ENCODE measurements at regions not wholly inside any gene's neighbourhood (a gene's known extent, or its start where the extent isn't known, plus 50 kb on each side); places are given as distances from the start of the nearest gene placed in this dataset.
"Not testable (repeated sequence)": the region's sequence is repeated elsewhere in the genome, so short reads cannot be mapped to it uniquely, and the experiment has no call there.

DNA sequence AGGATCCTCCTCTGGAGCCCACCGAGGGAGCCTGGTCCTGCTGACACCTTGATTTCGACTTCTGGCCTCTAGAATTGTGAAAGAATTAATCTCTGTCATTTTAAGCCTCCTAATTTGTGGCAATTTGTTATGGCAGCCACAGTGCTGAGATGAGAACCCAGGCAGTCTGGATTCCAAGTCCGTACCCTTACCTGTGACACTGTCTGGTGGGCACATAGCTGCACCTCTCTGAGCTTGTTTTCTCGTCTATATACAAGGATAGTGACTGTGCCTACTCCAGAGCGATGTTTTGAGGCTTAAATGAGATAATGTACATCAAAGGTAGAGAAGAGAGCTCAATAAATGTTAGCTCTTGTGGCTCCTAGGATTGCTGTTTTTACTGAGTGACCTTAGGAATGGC lies 128.4 kb upstream of the MPHOSPH6 start:
- no peak for DNase-seq (ENCODE audit: low read depth)

DNA sequence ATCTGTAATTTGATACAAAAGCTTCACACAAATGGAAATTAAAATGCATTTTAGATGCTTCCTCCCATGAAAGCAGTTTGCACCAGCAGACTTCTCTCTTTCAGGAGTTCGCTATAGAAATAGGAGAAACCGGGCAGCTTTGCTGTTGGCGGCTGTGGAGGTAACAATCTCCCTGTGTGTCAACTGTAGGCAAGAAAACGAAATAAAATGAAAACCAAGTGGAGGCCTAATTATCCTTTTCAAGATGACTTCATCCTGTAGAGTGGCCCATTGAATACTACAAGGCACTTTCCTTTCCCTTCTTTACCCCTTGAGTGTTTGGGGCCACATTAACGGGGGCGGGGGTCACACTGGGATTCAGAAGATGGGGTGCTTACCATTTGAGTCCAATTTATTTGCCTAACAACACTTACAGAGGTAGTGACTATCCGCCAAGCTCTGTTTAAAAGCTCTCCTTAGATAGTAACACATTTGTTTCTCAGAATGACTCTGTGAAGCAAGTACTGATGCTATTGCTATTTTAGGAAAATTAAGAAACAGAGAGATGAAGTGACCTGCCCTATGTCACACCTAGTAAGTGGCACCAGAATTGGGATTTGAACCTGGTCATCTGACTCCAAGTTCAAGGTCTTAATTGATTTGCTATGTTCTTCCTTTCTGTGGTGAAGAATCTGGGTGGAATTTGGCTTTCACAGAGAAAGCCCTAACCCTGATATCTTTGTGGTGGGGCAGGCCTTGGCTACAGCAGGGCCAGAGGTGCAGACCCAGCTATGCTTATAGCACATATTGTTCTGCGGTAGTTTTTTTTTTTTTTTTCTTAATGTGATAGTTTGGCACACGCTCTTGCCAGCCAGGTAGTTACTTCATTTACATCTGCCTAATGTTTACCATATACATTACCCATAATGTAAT lies 125.5 kb upstream of the MPHOSPH6 start:
- DNase-seq (ENCODE audit: low read depth), result no peak

DNA sequence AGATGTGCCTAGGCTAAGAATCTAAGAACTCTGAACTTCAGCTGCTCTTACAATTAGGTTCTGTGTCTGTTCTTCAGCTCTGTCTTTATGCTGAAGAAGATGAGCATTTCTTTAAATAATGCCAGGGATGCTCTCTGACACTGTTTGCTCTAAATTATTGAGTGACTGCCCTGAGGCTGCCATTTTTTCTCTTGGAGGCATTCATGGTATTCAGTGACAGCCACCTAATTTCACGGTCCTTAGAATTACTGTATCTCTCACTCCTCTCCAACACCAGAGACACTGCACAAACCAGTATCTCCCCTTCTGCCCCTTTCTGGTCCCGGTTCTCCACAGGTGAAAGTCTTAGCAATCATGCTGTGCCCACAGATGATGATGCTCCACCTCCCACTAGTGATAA lies 123.6 kb upstream of the MPHOSPH6 start:
- DNase-seq (ENCODE audit: low read depth), result no peak

DNA sequence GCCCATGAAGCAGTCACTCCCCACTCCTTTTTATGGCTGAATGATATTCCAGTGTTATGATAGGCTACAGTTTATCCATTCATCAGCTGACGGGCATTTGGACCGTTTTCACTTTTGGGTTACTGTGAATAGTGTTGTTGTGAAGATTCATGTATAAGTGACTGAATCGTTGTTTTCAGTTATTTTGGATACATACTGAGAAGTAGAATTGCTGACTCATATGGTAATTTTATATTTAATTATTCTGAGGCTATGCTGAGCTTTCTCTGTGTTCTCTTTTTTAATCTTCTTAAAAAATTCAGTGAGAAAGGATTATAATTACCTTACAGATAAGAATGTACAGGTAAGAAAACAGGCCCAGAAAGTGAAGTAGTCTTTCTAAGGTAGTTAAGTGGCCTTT lies 117.9 kb upstream of the MPHOSPH6 start:
- DNase-seq (ENCODE audit: low read depth), result no peak

DNA sequence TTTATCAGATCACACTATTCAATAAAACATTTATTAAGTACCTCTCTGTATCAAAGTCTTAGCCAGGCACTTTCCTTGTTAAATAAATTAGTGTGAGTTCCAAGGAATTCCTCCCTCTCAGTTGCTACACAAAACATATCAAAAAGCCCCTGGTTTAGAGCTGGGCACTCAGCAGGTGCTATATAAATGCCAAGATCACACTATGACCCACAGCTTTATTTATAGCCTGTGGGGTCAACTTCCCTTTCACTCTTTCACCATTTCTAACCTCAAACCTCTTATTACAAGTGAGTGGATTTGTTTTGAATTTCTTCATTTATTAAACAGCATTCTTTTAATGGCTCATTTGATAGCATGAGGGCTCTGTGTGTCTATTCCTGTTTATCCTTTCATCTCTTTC lies 112.6 kb upstream of the MPHOSPH6 start:
- no peak for DNase-seq (ENCODE audit: low read depth)

DNA sequence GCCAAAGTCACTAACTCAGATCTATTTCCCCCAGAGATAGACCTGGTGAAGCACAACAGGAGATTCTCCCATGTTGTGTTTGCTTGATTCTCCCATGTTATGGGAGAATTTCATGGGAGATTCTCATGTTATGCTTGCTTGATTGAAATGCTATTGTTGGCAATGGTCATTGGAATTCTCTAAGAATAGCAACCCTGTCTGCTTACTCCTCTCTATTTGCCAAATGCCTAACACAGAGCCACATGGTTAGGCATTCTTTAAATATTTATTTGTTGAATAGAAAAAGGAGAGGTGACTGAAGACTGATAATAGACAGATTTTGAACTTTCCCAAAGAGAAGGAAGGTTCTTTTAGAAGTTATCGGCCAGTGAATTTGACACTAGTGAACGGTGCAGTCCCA lies 111.5 kb upstream of the MPHOSPH6 start:
- DNase-seq (ENCODE audit: low read depth), result no peak

DNA sequence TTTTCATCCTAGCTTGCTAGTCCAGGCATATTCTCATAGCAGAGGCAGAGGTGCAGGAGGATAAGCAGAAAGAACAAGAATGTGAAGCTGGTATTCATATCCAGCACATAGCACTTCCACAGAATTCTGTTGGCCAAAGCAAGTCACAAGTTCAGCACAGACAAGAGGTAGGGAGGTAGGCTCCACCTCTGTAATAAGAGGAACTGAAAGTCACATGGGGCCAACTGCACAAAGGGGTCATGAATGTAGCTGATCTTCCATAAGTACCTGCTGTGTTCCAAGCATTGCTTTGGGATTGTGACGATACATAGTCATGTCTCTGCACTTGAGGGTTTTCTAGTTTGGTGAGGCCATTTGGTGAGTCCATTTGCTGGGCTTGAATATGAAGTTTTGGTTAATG lies 110.8 kb upstream of the MPHOSPH6 start:
- no peak for DNase-seq (ENCODE audit: low read depth)

DNA sequence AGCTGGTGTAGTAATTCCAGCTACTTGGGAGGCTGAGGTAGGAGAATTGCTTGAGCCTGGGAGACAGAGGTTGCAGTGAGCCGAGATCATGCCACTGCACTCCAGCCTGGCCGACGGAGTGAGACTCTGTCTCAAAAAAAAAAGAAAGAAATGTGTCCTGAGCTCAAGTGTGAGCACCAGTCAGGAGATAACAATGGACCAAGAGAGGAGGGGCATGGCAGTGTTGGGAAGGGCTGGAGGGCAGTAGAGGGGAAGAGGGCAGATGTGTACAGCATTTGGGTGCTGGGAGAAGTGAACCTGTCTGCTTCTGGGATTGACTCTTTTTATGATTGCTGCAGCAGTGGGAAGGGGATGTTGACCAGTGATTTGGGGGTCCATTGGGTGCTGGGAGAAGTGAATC lies 105.3 kb upstream of the MPHOSPH6 start:
- not testable (repeated sequence) for DNase-seq (ENCODE audit: low read depth)

DNA sequence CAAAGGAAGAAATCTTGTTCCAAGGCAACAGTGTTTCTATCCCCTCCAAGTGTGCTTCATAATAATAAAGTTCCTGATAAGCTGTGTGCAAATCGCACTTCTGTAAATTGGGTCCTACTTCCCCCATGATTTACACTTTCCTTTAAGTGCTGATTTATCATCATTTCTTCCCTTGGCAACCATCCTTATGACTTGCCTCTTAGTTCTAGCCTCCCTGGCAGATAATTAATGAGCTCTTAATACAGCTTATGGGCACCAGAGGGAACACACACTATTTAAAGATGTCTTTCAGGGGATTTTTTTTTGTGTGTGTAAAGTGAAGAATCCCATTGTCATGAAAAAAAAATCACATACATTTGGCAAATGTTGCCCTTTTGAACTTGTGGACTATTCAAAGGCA lies 101.6 kb upstream of the MPHOSPH6 start:
- no peak for DNase-seq (ENCODE audit: low read depth)

DNA sequence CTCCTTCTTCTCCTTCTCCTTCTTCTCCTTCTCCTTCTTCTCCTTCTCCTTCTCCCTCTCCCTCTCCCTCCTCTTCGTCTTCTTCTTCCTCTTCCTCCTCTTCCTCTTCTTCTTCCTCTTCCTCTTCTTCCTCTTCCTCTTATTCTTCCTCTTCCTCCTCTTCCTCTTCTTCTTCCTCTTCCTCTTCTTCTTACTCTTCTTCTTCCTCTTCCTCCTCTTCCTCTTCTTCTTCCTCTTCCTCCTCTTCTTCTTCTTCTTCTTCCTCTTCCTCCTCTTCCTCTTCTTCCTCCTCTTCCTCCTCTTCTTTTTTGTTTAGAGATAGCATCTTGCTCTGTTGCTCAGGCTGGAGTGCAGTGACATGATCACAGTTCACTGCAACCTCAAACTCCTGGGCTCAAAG lies 97.7 kb upstream of the MPHOSPH6 start:
- DNase-seq (ENCODE audit: low read depth), result not testable (repeated sequence)

DNA sequence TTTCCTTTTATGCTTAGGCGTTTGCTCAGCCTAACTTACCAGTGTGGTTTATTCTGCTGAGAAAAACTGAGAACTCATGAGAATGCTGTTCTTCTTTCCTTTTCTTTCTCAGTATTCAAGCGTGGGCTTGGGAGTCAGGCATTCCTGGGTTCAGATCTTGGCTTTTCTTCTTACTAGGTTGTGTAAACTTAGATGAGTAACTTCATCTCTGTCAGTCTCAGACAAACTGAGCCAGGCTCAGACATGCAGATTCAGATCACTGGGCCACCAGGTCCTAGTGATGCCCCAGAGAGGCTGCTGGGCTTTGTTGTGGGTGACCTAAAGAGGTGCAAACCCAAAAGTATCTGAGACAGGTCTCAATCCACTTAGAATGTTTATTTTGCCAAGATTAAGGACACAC lies 95.8 kb upstream of the MPHOSPH6 start:
- DNase-seq (ENCODE audit: low read depth), result no peak

DNA sequence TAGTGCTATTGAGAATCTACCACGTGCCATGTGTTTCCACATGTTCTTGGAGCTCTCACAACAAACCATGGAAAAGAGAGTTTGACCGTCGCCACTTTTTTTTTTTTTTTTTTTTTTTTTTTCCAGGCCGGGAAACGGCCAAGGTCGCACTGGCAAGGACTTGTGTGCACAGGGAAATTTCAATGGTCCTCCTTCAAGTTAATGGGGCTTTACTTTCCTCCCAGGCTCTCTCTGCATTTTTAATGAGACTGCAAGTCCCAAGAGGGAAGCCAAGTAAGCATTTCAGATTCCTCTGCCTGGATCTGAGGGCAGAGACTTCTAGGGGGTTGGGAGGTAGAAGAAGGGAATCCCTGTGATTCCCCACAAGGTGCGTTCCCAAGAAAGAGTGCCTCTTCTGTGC lies 94.7 kb upstream of the MPHOSPH6 start:
- DNase-seq (ENCODE audit: low read depth), result no peak

DNA sequence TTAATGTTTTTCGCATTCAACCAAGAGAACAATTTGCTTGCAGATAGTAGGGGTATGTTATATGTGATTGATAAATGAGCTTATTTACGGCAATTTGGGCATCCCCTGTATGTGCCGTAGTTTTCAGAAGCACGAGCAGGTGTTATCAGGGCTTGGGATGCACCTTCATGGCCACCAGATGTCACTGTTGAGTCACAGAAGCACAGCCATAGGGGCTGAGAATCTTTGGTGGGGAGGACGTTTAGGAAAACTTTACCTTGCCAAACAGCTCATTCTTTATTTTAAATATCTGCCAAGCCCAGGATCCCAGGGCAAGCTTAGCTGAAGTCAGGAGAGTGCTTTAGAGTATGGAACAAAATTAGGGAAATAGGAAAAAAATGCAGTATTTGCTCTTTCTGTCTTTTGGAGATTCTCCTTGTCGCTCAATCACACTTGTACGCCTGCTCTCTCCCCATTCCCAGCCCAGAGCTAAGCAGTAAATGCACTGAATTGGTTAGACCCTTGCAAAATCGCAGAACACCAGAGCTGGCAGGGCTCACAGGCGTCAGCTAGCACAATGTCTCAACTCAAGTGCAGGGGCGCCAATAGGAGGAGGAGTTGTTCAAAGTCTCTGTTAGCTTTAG lies 93.6 kb upstream of the MPHOSPH6 start:
- DNase-seq (ENCODE audit: low read depth), result peak; percentile 15

DNA sequence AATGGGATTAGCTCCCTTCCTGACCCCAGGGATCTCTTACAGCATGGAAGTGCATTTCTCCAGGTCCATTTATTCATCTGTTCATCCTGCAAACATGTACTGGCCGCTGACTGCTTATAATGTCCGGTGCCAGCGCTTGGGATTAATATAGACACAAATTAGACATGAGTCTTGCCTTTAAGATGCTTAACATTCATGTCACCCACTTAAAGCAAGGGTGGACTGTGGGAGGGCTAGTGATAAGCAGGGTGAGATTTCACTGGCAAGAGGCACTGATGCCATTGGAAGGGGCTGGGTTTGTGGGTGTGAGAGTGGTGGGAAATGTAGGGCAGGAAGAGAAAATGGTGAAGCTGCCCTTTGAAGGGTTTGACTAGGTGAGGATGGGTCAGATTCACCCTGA lies 92.2 kb upstream of the MPHOSPH6 start:
- DNase-seq (ENCODE audit: low read depth), result no peak

DNA sequence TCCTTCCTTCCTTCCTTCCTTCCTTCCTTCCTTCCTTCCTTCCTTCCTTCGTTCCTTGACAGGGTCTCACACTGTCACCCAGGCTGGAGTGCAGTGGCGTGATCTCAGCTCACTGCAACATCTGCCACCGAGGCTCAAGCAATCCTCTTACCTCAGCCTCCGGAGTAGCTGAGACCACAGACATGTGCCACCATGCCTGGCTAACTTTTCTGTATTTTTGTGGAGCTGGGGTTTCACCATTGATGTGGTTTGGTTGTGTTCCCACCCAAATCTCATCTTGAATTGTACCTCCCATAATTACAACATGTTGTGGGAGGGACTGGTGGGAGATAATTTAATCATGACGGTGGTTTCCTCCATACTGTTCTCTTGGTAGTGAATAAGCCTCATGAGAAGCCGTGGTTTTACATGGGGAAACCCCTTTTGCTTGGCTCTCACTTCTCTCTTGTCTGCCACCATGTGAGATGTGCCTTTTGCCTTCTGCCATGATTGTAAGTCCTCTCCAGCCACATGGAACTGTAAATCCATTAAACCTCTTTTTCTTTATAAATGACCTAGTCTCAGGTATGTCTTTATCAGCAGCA lies 90.3 kb upstream of the MPHOSPH6 start:
- DNase-seq (ENCODE audit: low read depth), result peak; percentile 3

DNA sequence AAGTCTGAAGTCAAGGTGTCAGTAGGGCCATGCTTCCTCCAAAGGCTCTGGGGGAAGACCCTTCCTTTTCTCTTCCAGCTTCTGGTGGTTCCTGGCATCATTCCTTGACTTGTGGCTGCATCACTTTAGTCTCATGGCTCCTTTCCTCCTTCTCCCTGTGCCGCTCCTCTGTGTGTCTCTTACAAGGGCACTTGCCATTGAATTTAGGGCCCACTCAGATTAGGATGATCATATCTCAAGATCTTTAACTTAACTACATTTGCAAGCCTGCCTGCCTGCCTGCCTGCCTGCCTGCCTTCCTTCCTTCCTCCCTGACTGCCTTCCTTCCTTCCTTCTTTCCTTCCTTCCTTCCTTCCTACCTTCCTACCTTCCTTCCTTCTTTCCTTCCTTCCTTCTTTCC lies 89.7 kb upstream of the MPHOSPH6 start:
- no peak for DNase-seq (ENCODE audit: low read depth)

DNA sequence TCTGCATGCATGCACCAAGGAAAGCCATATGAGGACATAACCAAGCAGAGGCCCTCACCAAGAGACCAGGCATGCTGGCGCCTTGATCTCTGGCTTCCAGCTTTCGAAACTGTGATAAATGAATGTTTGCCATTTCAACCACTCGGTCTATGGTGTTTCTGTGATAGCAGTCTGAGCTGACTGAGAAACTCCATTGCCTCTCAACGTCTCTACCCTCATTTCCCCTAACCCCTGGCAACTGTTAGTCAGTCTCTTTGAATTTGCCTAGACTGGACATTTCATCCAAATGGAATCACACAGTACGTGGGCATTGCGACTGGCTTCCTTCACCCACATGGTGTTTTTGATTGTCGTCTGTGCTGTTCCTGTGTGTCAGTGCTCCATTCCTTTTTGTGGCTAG lies 88.0 kb upstream of the MPHOSPH6 start:
- no peak for DNase-seq (ENCODE audit: low read depth)

DNA sequence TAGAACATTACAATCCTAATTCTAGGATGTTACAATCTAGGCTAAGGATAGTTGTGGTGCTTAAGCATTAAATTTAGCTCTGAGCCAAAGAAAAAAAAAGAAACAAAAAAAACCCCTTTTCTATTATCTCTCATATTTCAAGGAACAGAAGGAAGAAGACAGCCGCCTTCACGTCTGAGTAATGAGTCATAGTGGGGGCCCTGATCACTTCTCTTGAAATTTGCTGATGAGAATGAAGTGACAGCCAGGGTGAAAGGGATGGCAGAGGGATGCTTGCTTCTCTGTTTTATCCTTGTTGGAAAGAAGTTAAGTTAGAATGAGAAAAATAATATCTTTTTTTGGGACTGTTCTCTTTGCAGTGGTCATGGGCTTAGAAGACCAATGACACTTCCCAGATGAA lies 82.6 kb upstream of the MPHOSPH6 start:
- no peak for DNase-seq (ENCODE audit: low read depth)

DNA sequence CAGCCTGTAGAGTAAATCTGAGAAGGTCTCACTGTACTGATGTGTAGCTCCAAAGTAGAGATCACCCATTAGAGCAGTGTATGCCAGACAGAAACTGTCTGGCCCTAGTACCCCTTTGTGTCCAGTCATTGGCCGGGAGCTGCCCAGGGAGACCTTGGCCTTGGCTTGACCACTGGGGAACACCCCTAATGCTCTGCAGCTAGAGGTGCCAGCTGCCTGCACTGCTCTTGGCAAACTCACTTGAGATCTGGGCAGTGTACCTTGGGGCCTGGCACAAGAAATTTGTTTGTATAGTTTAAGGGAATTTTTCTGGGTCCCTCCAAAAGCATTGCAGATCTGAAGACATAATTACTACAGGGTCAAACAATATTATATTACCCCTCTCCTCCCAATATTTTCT lies 78.7 kb upstream of the MPHOSPH6 start:
- DNase-seq (ENCODE audit: low read depth), result no peak

DNA sequence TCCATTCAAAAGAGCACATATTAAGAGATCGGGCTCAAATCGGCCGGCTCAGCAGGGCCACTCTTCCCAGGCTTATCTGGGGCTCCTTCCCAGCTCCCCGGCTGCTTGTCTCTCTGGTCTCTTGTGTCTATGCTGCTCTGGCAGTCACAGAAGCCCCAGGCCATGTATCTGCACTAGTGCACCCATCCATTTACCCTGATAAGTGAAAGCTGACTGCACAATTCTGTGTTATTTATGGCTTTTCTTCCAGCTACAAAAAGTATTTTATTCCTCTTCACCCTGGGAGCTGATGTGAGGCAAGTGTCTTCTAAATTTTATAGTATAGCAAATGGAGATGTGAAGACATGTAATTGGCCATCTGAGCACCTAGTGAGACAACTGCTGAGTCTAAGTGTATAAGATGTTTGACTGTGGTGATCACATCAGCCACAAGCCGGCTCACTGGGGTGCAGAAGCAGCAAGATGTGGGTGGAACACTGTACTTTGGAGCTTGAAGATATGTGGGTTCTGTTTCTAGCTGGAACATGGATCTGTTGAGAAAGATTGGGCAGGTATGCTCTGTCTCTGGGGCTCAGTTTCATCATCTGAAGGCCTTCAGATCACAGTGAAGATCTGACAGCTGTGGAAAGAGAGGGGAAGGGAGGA lies 78.1 kb upstream of the MPHOSPH6 start:
- no peak for DNase-seq (ENCODE audit: low read depth)

DNA sequence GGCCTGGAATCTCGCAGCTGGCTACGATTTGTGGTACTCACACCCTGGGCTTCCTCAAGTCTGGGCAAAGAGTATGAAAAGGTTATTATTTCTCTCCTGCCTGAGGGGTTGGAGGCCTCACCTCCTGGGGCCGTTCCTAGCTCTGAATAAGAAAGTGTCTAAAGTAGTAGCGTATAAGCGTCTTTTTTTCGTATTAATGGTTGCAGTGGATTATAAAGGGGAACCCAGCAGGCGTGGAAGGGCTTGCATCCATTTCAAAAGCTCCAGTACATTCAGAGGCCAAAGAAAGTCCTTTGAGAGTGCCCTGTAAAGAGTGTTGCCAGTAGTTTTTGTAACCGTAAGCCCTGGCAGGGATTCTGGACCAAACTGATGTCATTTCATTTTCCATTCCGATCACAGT lies 72.2 kb upstream of the MPHOSPH6 start:
- no peak for DNase-seq (ENCODE audit: low read depth)

DNA sequence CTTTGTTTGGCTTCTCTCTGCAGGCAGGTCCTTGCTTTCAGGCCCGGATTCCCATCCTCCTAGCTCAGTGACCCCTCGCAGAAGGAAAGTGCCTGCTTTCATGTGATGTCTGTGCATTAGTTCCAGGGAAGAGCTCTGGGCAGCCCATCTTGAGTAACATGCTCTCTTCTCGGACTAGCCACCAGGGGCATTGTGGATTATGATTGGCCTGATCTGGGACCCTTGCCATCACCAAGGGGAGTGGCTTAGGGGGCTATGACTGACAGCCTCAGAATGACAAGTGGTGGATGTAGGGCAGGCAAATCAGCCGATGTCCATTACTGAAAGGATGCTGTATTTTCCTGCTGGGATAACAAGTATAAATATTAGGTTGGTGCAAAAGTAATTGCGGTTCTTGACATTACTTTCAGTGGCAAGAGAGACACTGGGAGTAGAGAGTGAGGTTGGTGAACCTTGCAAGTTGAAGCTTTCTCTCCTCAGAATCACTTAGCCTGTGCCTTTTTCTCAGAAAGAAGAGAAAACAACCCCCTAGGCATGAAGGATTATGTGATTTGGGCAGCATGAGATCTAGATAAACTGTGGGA lies 71.5 kb upstream of the MPHOSPH6 start:
- no peak for DNase-seq (ENCODE audit: low read depth)

DNA sequence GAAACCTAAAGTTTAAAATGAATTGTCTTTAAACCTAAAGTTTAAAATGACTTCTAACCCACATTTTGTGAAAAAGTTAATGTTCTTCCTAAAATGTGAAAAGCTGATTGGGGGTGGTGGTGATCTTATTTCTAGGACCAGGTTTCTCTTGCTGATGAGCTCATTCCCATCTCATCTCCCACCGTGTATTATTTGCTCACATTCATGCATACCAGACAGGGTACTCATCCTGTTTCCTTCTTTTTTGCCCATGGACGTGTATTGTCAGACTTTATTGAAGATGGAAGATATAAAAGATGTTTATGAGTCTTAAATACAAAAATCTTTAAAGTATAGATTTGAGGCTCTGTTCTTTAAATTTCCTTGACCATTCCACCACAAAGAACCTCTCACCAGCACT lies 70.1 kb upstream of the MPHOSPH6 start:
- no peak for DNase-seq (ENCODE audit: low read depth)
